K562 (cell line): ENCODE measurements at regions not wholly inside any gene's neighbourhood (a gene's known extent, or its start where the extent isn't known, plus 50 kb on each side); places are given as distances from the start of the nearest gene placed in this dataset.

Experiments used
- ATAC-seq: fragments of 200-7000 bp; cut with Tn5 transposase; 3 replicates; pipeline ENCODE4 v1.9.1; 2020; ENCODE audit warnings: moderate library complexity
- BruUV-seq: library from RNA; stranded (reverse); fragments of 400-500 nt; replicated peaks from 2 replicates; lab custom pipeline; 2021; lab: Mats Ljungman, UMichigan
- CTCF ChIA-PET: fragments of 300-600 bp; formaldehyde crosslinking; extraction: SDS; loops from one replicate; lab custom pipeline; 2021; ENCODE audit warnings: low intra/inter-chr PET ratio; lab: Yijun Ruan, JAX
- POLR2A ChIA-PET: fragments of 300-600, 350-650 bp; sonication (Branson Sonifier 250); formaldehyde crosslinking; extraction: SDS; loops from one replicate; lab custom pipeline; 2021; ENCODE audit warnings: antibody characterized with exemption, inconsistent platforms; lab: Yijun Ruan, JAX
- DNase-seq, 4 experiments: peaks; one replicate each; pipeline versions ENCODE4 v3.0.0 to v3.0.0-alpha.2; 2011 to 2018; ENCODE audit warnings: low spot score in 3 of 4, mixed read lengths in 3 of 4; ENCODE audit errors: extremely low read depth in 1 of 4
- FAIRE-seq: peaks from 2 replicates; lab custom pipeline; 2011; peaks lifted over from hg19 to GRCh38; lab: Jason Lieb, UNC
- H2AFZ ChIP-seq: 2 replicates; pipeline ENCODE4 v1.6.0; 2011; ENCODE audit warnings: low read depth, low read length, control low read depth, inconsistent platforms
- H3K27ac ChIP-seq: fragments of 200-600 bp; 3 replicates; pipeline ENCODE4 v1.8.0; 2011; ENCODE audit warnings: low read depth, mild to moderate bottlenecking, control low read depth, inconsistent platforms, low read length, moderate library complexity, mixed read lengths; ENCODE audit errors: extremely low read depth
- H3K27me3 ChIP-seq, 2 experiments: fragments of 300-600 bp in 1 of 2; 2 replicates in 1 of 2; 3 replicates in 1 of 2; pipeline versions ENCODE4 v1.6.0 to v1.8.0; 2011; ENCODE audit warnings: inconsistent platforms in 2 of 2, low read length in 2 of 2, mild to moderate bottlenecking in 1 of 2, mixed read lengths in 1 of 2, moderate library complexity in 1 of 2; ENCODE audit not compliant: control insufficient read depth in 2 of 2, insufficient read depth in 2 of 2
- H3K36me3 ChIP-seq: fragments of 300-600 bp; 3 replicates; pipeline ENCODE4 v1.8.0; 2011; ENCODE audit warnings: mild to moderate bottlenecking, low read length, inconsistent platforms; ENCODE audit not compliant: control insufficient read depth, insufficient read depth
- H3K4me1 ChIP-seq, 2 experiments: fragments of 200-600 bp in 1 of 2; replicated peaks in 1 of 2; 2 replicates in 1 of 2; 3 replicates in 1 of 2; pipeline versions ENCODE4 v1.5.1 to v1.8.0; 2011; ENCODE audit warnings: inconsistent platforms in 2 of 2, low read length in 2 of 2, mild to moderate bottlenecking in 1 of 2, mixed read lengths in 1 of 2, moderate library complexity in 1 of 2; ENCODE audit not compliant: control insufficient read depth in 2 of 2, insufficient read depth in 2 of 2
- H3K4me2 ChIP-seq: 2 replicates; pipeline ENCODE4 v1.6.1; 2011; ENCODE audit warnings: low read length, control low read depth, inconsistent platforms, mixed read lengths; ENCODE audit not compliant: insufficient read depth
- H3K4me3 ChIP-seq: fragments of 200-600 bp; sonication (generic), shearing (Covaris generic); 2 replicates; pipeline ENCODE4 v1.5.1; 2016; ENCODE audit warnings: control low read depth, inconsistent platforms
- H3K79me2 ChIP-seq: fragments of 200-600 bp; 3 replicates; pipeline ENCODE4 v1.8.0; 2011; ENCODE audit warnings: low read length, inconsistent platforms; ENCODE audit not compliant: control insufficient read depth, insufficient read depth
- H3K9ac ChIP-seq, 2 experiments: 2 replicates each; pipeline versions ENCODE4 v1.6.0 to v1.6.1; 2011; ENCODE audit warnings: low read depth in 2 of 2, low read length in 2 of 2, control low read depth in 1 of 2, inconsistent platforms in 1 of 2, mild to moderate bottlenecking in 1 of 2, mixed read lengths in 1 of 2; ENCODE audit not compliant: insufficient read depth in 1 of 2
- H3K9me1 ChIP-seq: one replicate; pipeline ENCODE4 v1.6.0; 2011; ENCODE audit warnings: inconsistent platforms, mild to moderate bottlenecking, low read length, moderate library complexity; ENCODE audit not compliant: control insufficient read depth, insufficient read depth
- H3K9me3 ChIP-seq: replicated peaks from 2 replicates; pipeline ENCODE4 v1.5.1; 2011; ENCODE audit warnings: low read depth, low read length, inconsistent platforms; ENCODE audit not compliant: control insufficient read depth, insufficient read depth
- H4K20me1 ChIP-seq: replicated peaks from 2 replicates; pipeline ENCODE4 v1.6.1; 2011; ENCODE audit warnings: low read length, inconsistent platforms, mixed read lengths; ENCODE audit not compliant: control insufficient read depth, insufficient read depth
- ADNP ChIP-seq: fragments of 200-800 bp; sonication (Bioruptor generic); IDR thresholded peaks from 2 replicates; pipeline ENCODE4 v1.6.1; 2016; ENCODE audit warnings: missing genetic modification characterization, missing compliant biosample characterization
- DMBX1 ChIP-seq: fragments of 250-450 bp; sonication (Bioruptor Pico); IDR thresholded peaks from 2 replicates; pipeline ENCODE4 v1.8.0; 2022; ENCODE audit warnings: inconsistent platforms, mild to moderate bottlenecking, moderate library complexity, borderline replicate concordance
- ELF4 ChIP-seq: fragments of 450-650 bp; formaldehyde crosslinking; IDR thresholded peaks from 2 replicates; pipeline ENCODE4 v1.4.0; 2022; ENCODE audit warnings: missing genetic modification characterization
- ETV1 ChIP-seq: fragments of 450-650 bp; conservative IDR thresholded peaks from 2 replicates; pipeline ENCODE4 v1.6.1; 2016; ENCODE audit warnings: missing genetic modification characterization, control low read depth, low read depth, missing compliant biosample characterization
- NR1H2 ChIP-seq: sonication (generic); formaldehyde crosslinking; IDR thresholded peaks from 2 replicates; pipeline ENCODE4 v1.4.0; 2020; ENCODE audit warnings: mild to moderate bottlenecking, missing genetic modification reagents
- PATZ1 ChIP-seq: fragments of 250-450 bp; sonication (Bioruptor Pico); IDR thresholded peaks from 2 replicates; pipeline ENCODE4 v1.5.0; 2020; ENCODE audit warnings: mild to moderate bottlenecking, borderline replicate concordance
- PHF21A ChIP-seq: fragments of 450-650 bp; IDR thresholded peaks from 2 replicates; pipeline ENCODE4 v1.6.1; 2017; ENCODE audit warnings: low read depth, borderline replicate concordance
- SFPQ ChIP-seq: fragments of 200-400 bp; formaldehyde crosslinking; IDR thresholded peaks from 2 replicates; pipeline ENCODE4 v1.6.1; 2017; ENCODE audit warnings: mild to moderate bottlenecking, low read depth, low read length, moderate library complexity
- ZBTB8A ChIP-seq: fragments of 450-650 bp; IDR thresholded peaks from 2 replicates; pipeline ENCODE4 v1.6.1; 2018; ENCODE audit warnings: mild to moderate bottlenecking, moderate library complexity; ENCODE audit not compliant: partially characterized antibody
- ZNF717 ChIP-seq: fragments of 250-450 bp; sonication (Bioruptor Pico); IDR thresholded peaks from 2 replicates; pipeline ENCODE4 v1.5.0; 2021
- WGBS: fragments of 100-300 bp; shearing (Covaris generic); methylation state at CpG from one replicate; pipeline ENCODE4 v1.1.6; 2016; ENCODE audit warnings: low coverage, mixed read lengths; ENCODE audit not compliant: insufficient coverage; ENCODE audit errors: missing lambda C conversion rate; 5-methylcytosine and 5-hydroxymethylcytosine counted together
- in situ Hi-C: fragments of 300-500 bp; cut with MboI; formaldehyde crosslinking; loops from 4 replicates; pipeline ENCODE4 v1.15.0; 2018; ENCODE audit warnings: inconsistent platforms, mixed read lengths
- intact Hi-C: fragments of 100-400 bp; cut with micrococcal nuclease; formaldehyde crosslinking; loops from 2 replicates; pipeline ENCODE4 v1.14.2; 2022
- TF ChIP-seq, protein P1 (sequence below), 3 experiments: IDR thresholded peaks in 2 of 3; conservative IDR thresholded peaks in 1 of 3; 2 replicates each; pipeline ENCODE4 v1.5.1; 2011 to 2012; ENCODE audit warnings: low read length in 3 of 3, mild to moderate bottlenecking in 3 of 3, control low read depth in 2 of 3, improper control_type of control experiment in 1 of 3, inconsistent platforms in 1 of 3, low read depth in 1 of 3, mixed read lengths in 1 of 3, moderate library complexity in 1 of 3; ENCODE audit not compliant: insufficient read depth in 2 of 3

DNA sequence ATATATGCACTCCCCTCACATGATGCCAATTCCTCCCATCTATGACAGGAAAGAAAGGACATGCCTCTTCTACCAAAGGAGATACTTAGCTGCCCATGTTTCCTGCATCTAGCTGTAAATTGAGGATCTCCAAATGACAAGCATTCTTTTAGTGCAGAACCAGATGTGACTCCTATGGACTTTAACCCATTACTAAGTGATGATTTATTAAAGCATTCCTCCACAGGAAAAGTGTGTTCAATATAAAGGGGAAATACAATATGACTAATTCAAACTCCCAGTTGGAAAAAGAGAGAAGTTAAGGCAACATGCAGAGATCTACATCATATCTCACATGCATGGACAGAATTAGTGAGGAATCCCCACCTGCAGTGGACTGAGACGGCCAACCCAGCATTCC lies 221.3 kb downstream of the FAM76B start:
- H2AFZ ChIP-seq, result no peak overlapping the region
- H3K9ac ChIP-seq, result no peak overlapping the region
- H3K27me3 ChIP-seq, result no peaks in the 10 kb centered on the region
- H3K9me1 ChIP-seq, result no peaks in the 10 kb centered on the region
- in situ Hi-C loops (no loop called here), intact Hi-C loops (no loop called here)
- FAIRE-seq (no peak), DNase-seq (no peak), ATAC-seq (no peak)
- no peaks in the 10 kb centered on the region for H3K36me3 ChIP-seq
- WGBS, result 0% methylated on average over 1 of the region's 1 CpG
- ChIA-PET POLR2A (no interaction called here), CTCF (no interaction called here)
- H3K4me1 ChIP-seq, result peaks cover 0 to 3% of the 10 kb centered on the region in 2 experiments; a peak in 2 of 5 replicates
- no peaks in the 10 kb centered on the region for H3K79me2 ChIP-seq
- no peak overlapping the region for H3K4me2 ChIP-seq
- H3K9me3 ChIP-seq, result peaks cover 6% of the 10 kb centered on the region; the same call in 1 of the 2 replicates
- H3K27ac ChIP-seq, result no peak overlapping the region
- BruUV-seq, result no TSS peak
- H4K20me1 ChIP-seq, result no peaks in the 10 kb centered on the region
- H3K4me3 ChIP-seq, result no peak overlapping the region
- TF ChIP-seq ETV1 (tag), result no peak
- TF ChIP-seq ADNP (tag), result no peak
- no peak for TF ChIP-seq DMBX1 (CRISPR knock-in tag)
- no peak for TF ChIP-seq SFPQ
- TF ChIP-seq NR1H2 (CRISPR knock-in tag), result no peak
- TF ChIP-seq ZBTB8A, result no peak
- no peak for TF ChIP-seq PHF21A
- TF ChIP-seq ELF4 (CRISPR knock-in tag), result no peak
- no peak for TF ChIP-seq ZNF717 (CRISPR knock-in tag)
- TF ChIP-seq, protein P1, sequence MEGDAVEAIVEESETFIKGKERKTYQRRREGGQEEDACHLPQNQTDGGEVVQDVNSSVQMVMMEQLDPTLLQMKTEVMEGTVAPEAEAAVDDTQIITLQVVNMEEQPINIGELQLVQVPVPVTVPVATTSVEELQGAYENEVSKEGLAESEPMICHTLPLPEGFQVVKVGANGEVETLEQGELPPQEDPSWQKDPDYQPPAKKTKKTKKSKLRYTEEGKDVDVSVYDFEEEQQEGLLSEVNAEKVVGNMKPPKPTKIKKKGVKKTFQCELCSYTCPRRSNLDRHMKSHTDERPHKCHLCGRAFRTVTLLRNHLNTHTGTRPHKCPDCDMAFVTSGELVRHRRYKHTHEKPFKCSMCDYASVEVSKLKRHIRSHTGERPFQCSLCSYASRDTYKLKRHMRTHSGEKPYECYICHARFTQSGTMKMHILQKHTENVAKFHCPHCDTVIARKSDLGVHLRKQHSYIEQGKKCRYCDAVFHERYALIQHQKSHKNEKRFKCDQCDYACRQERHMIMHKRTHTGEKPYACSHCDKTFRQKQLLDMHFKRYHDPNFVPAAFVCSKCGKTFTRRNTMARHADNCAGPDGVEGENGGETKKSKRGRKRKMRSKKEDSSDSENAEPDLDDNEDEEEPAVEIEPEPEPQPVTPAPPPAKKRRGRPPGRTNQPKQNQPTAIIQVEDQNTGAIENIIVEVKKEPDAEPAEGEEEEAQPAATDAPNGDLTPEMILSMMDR (IDR thresholded peaks at IDR 0.05 in 2 of 3, conservative IDR thresholded peaks at IDR 0.05 in 1 of 3; ENCODE audit: insufficient read depth in 2 of 3, low read depth in 1 of 3, low read length in 3 of 3), result no peak
- no peak for TF ChIP-seq PATZ1
